Skeletal muscle tissue (tissue), 3 donors: ENCODE measurements at regions not wholly inside any gene's neighbourhood (a gene's known extent, or its start where the extent isn't known, plus 50 kb on each side); places are given as distances from the start of the nearest gene placed in this dataset.

Source experiments
- H3K27ac ChIP-seq: one replicate; pipeline ENCODE4 v1.7.0; 2013; ENCODE audit warnings: mild to moderate bottlenecking, low read depth, low read length, inconsistent platforms
- H3K27me3 ChIP-seq, 3 donors: one replicate each; pipeline ENCODE4 v1.7.0; 2013; ENCODE audit warnings: low read length in 3 of 3; ENCODE audit not compliant: control insufficient read depth in 3 of 3, insufficient read depth in 3 of 3
- H3K36me3 ChIP-seq, 3 donors: one replicate each; pipeline ENCODE4 v1.7.0; 2013; ENCODE audit warnings: low read length in 3 of 3; ENCODE audit not compliant: control insufficient read depth in 3 of 3, insufficient read depth in 3 of 3
- H3K4me1 ChIP-seq, 3 donors: one replicate each; pipeline ENCODE4 v1.7.0; 2013; ENCODE audit warnings: low read length in 3 of 3, mild to moderate bottlenecking in 3 of 3; ENCODE audit not compliant: control insufficient read depth in 3 of 3, insufficient read depth in 3 of 3
- H3K4me3 ChIP-seq, 3 donors: one replicate each; pipeline ENCODE4 v1.7.0; 2013; ENCODE audit warnings: low read length in 3 of 3
- H3K9ac ChIP-seq, 3 donors: one replicate each; pipeline ENCODE4 v1.7.0; 2013; ENCODE audit warnings: low read length in 3 of 3, mild to moderate bottlenecking in 3 of 3, moderate library complexity in 2 of 3, low read depth in 1 of 3
- H3K9me3 ChIP-seq, 3 donors: one replicate each; pipeline ENCODE4 v1.7.0; 2013; ENCODE audit warnings: low read length in 3 of 3; ENCODE audit not compliant: control insufficient read depth in 3 of 3
- donor health status: Osteomylitis.

- peaks cover 6 to 16% (median 14%) of the 10 kb centered on the region in 3 donors for H3K27me3 ChIP-seq
- peaks cover 0 to 3% (median 2%) of the 10 kb centered on the region in 3 donors for H3K9me3 ChIP-seq
- H3K36me3 ChIP-seq = no peaks in the 10 kb centered on the region
- no peaks in the 10 kb centered on the region for H3K4me1 ChIP-seq
- no peak overlapping the region for H3K27ac ChIP-seq
- no peak overlapping the region for H3K4me3 ChIP-seq
- H3K9ac ChIP-seq = no peak overlapping the region
Measured at GRCh38 chr22:47257976-47258375, 495.5 kb downstream of the TBC1D22A start.

- Histone ChIP-seq H3K9ac (no peak overlapping the region), H3K27me3 (peaks cover 6 to 16% (median 14%) of the 10 kb centered on the region in 3 donors), H3K9me3 (peaks cover 0 to 3% (median 2%) of the 10 kb centered on the region in 3 donors), H3K36me3 (no peaks in the 10 kb centered on the region), H3K4me1 (no peaks in the 10 kb centered on the region), H3K4me3 (no peak overlapping the region), H3K27ac (no peak overlapping the region)
Measured at GRCh38 chr22:47257566-47257965, 495.1 kb downstream of the TBC1D22A start.

GRCh38 chr22:47251911-47252310, 489.5 kb downstream of the TBC1D22A start:
- Histone ChIP-seq H3K4me3 (no peak overlapping the region), H3K27me3 (peaks cover 4 to 34% (median 28%) of the 10 kb centered on the region in 3 donors), H3K9ac (no peak overlapping the region), H3K4me1 (no peaks in the 10 kb centered on the region), H3K9me3 (peaks cover 0 to 3% (median 2%) of the 10 kb centered on the region in 3 donors), H3K36me3 (no peaks in the 10 kb centered on the region), H3K27ac (no peak overlapping the region)

GRCh38 chr22:47250995-47251765, 488.7 kb downstream of the TBC1D22A start:
- H3K36me3 ChIP-seq = no peaks in the 10 kb centered on the region
- H3K9ac ChIP-seq = no peak overlapping the region
- peaks cover 4 to 37% (median 31%) of the 10 kb centered on the region in 3 donors for H3K27me3 ChIP-seq
- H3K4me1 ChIP-seq = no peaks in the 10 kb centered on the region
- peaks cover 0 to 3% (median 2%) of the 10 kb centered on the region in 3 donors for H3K9me3 ChIP-seq
- no peak overlapping the region for H3K27ac ChIP-seq
- H3K4me3 ChIP-seq = no peak overlapping the region

- Histone ChIP-seq H3K9me3 (peaks cover 0 to 3% (median 2%) of the 10 kb centered on the region in 3 donors), H3K36me3 (no peaks in the 10 kb centered on the region), H3K4me3 (no peak overlapping the region), H3K9ac (no peak overlapping the region), H3K27ac (no peak overlapping the region), H3K4me1 (no peaks in the 10 kb centered on the region), H3K27me3 (peaks cover 4 to 40% (median 31%) of the 10 kb centered on the region in 3 donors)
Measured at GRCh38 chr22:47249370-47249928, 487.0 kb downstream of the TBC1D22A start.

- H3K27me3 ChIP-seq = peaks cover 4 to 42% (median 31%) of the 10 kb centered on the region in 3 donors
Measured at GRCh38 chr22:47248925-47249324, 486.5 kb downstream of the TBC1D22A start.

GRCh38 chr22:47247579-47248240, 485.3 kb downstream of the TBC1D22A start:
- H3K27me3 ChIP-seq = peaks cover 4 to 43% (median 31%) of the 10 kb centered on the region in 3 donors
- H3K4me3 ChIP-seq = no peak overlapping the region
- no peak overlapping the region for H3K27ac ChIP-seq
- no peaks in the 10 kb centered on the region for H3K4me1 ChIP-seq
- no peaks in the 10 kb centered on the region for H3K9me3 ChIP-seq
- H3K36me3 ChIP-seq = no peaks in the 10 kb centered on the region
- no peak overlapping the region for H3K9ac ChIP-seq

More at GRCh38 chr22:47248925-47249324, 486.5 kb downstream of the TBC1D22A start:
- Histone ChIP-seq H3K4me3 (no peak overlapping the region), H3K9ac (no peak overlapping the region), H3K36me3 (no peaks in the 10 kb centered on the region), H3K27ac (no peak overlapping the region), H3K9me3 (peaks cover 0 to 3% (median 2%) of the 10 kb centered on the region in 3 donors), H3K4me1 (no peaks in the 10 kb centered on the region)

GRCh38 chr22:47245786-47246185, 483.3 kb downstream of the TBC1D22A start:
- H3K36me3 ChIP-seq = no peaks in the 10 kb centered on the region
- H3K4me1 ChIP-seq = no peaks in the 10 kb centered on the region
- no peaks in the 10 kb centered on the region for H3K9me3 ChIP-seq
- no peak overlapping the region for H3K4me3 ChIP-seq
- no peak overlapping the region for H3K27ac ChIP-seq
- H3K27me3 ChIP-seq = peaks cover 4 to 33% (median 24%) of the 10 kb centered on the region in 3 donors
- no peak overlapping the region for H3K9ac ChIP-seq

- H3K27ac ChIP-seq = no peak overlapping the region
- H3K4me3 ChIP-seq = no peak overlapping the region
- H3K9me3 ChIP-seq = no peaks in the 10 kb centered on the region
- H3K36me3 ChIP-seq = no peaks in the 10 kb centered on the region
- no peak overlapping the region for H3K9ac ChIP-seq
- H3K4me1 ChIP-seq = no peaks in the 10 kb centered on the region
- peaks cover 1 to 30% (median 24%) of the 10 kb centered on the region in 3 donors for H3K27me3 ChIP-seq
Measured at GRCh38 chr22:47245286-47245685, 482.8 kb downstream of the TBC1D22A start.

GRCh38 chr22:47240116-47240515, 477.7 kb downstream of the TBC1D22A start:
- Histone ChIP-seq H3K27me3 (peaks cover 0 to 9% (median 3%) of the 10 kb centered on the region in 3 donors), H3K4me3 (no peak overlapping the region), H3K27ac (no peak overlapping the region), H3K36me3 (no peaks in the 10 kb centered on the region), H3K9ac (no peak overlapping the region), H3K4me1 (no peaks in the 10 kb centered on the region), H3K9me3 (no peaks in the 10 kb centered on the region)
